Epithelial cell of esophagus (primary cell): ENCODE measurements at regions not wholly inside any gene's neighbourhood (a gene's known extent, or its start where the extent isn't known, plus 50 kb on each side); places are given as distances from the start of the nearest gene placed in this dataset.
A peak's percentile ranks its signal among the peaks of the same experiment; 100 is the strongest.

ENCODE experiments used
- DNase-seq: peaks from one replicate; pipeline ENCODE4 v3.0.0; 2010; ENCODE audit warnings: low read depth
- H3K4me3 ChIP-seq: 2 replicates; pipeline ENCODE4 v1.5.1; 2011; ENCODE audit warnings: mild to moderate bottlenecking, low read length, control low read depth
- CTCF ChIP-seq: IDR thresholded peaks from 2 replicates; pipeline ENCODE4 v1.5.1; 2011; ENCODE audit warnings: low read depth, mild to moderate bottlenecking, low read length, control low read depth, inconsistent platforms; ENCODE audit not compliant: insufficient read depth; ENCODE audit errors: missing control alignments

- no peak for DNase-seq
- TF ChIP-seq CTCF: no peak
Measured at GRCh38 chr16:79473456-79473855, 127.1 kb downstream of the MAF start.

GRCh38 chr16:79472426-79472825 lies 128.1 kb downstream of the MAF start:
- DNase-seq: peak; percentile 16
- H3K4me3 ChIP-seq: no peak overlapping the region
- TF ChIP-seq CTCF: no peak

More at GRCh38 chr16:79473456-79473855, 127.1 kb downstream of the MAF start:
- H3K4me3 ChIP-seq: no peak overlapping the region

GRCh38 chr16:79469999-79470398 lies 130.5 kb downstream of the MAF start:
- no peak overlapping the region for H3K4me3 ChIP-seq
- no peak for DNase-seq
- TF ChIP-seq CTCF: no peak

- H3K4me3 ChIP-seq: no peak overlapping the region
- TF ChIP-seq CTCF: no peak
- no peak for DNase-seq
Measured at GRCh38 chr16:79468631-79469030, 131.9 kb downstream of the MAF start.

GRCh38 chr16:79468121-79468552 lies 132.4 kb downstream of the MAF start:
- H3K4me3 ChIP-seq: no peak overlapping the region
- DNase-seq: no peak
- TF ChIP-seq CTCF: no peak

GRCh38 chr16:79466111-79466510 lies 134.4 kb downstream of the MAF start:
- DNase-seq: peak; percentile 82
- no peak overlapping the region for H3K4me3 ChIP-seq
- TF ChIP-seq CTCF: no peak

- DNase-seq: no peak
- no peak overlapping the region for H3K4me3 ChIP-seq
- TF ChIP-seq CTCF: no peak
Measured at GRCh38 chr16:79463841-79464240, 136.7 kb downstream of the MAF start.
